ENCODE measurements at regions not wholly inside any gene's neighbourhood (a gene's known extent, or its start where the extent isn't known, plus 50 kb on each side); places are given as distances from the start of the nearest gene placed in this dataset.

DNA sequence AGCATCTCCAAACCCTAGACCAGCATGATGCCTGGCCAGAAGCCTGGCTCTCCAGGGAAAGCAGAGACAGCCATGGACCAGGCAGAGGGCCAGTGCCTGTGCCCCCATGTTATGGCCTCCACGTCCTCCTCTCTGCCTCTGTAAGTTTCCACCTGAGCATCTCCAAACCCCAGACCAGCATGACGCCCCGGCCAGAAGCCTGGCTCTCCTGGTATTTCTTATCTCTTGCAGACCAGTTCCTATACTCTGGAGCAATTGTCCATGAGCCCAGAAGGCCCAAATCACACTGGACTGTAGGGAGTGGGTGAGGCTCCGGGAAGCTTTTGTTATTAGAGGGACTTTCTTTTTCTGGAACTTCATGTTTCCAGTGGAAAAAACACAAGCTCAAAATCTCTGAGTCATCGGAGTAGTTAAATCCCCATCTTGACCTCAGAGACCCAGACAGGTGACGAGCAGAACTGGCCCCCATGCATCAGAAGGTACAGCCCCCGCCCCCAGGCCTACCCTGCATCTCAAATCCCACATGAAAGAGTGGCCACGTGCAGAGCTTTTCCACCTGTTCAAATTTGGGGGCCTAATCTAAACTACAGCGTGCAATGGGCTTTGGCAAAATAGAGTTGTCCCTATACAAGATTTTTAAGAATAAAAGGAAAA, 110.2 kb upstream of the FOXQ1 start:
- no peaks in the 10 kb centered on the region for H3K27me3 ChIP-seq (replicated peaks)
- no peak for DNase-seq (ENCODE audit: low read depth in 1 of 2, low spot score in 2 of 2)
- no peaks in the 10 kb centered on the region for H3K9me3 ChIP-seq (replicated peaks)
- peak overlapping the region; percentile 79 for H3K27ac ChIP-seq
- no peak overlapping the region for H3K4me3 ChIP-seq
- no peaks in the 10 kb centered on the region for H3K36me3 ChIP-seq
- H3K4me1 ChIP-seq (replicated peaks), result peaks cover 34% of the 10 kb centered on the region

DNA sequence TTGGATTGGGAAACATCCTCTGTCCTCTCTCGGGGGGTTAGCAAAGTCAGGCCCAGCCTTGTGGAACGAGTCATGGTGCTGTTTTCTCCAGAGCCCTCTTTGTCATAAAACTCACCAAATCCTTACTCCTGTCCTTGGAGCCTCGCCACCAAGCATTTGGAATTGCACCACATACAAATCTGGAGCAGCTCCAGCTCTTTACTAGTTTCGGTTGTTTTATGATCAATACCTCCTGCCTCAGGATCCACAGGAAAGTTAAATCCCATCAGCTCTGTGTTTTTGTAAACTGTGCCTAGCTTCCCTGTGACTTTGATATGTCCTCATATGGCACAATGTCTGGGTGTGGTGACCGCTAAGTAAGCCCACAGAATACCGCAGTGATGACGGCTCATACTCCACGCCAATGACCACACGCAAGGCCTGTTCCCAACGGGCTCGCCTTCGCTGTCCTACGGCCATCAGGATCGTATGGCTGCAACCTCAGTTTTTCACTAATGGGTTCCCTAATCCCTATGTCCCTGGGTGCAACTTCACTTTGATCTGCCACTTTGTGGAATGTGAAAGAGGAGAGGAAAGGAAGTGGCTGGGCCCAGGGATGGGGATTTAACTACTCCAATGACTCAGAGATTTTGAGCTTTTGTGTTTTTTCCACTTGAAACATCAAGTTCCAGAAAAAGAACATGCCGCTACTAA, 111.3 kb upstream of the FOXQ1 start:
- Histone ChIP-seq H3K27me3 (replicated peaks) (no peaks in the 10 kb centered on the region), H3K4me3 (no peak overlapping the region), H3K9me3 (replicated peaks) (no peaks in the 10 kb centered on the region), H3K27ac (peak overlapping the region; percentile 79), H3K4me1 (replicated peaks) (peaks cover 34% of the 10 kb centered on the region), H3K36me3 (no peaks in the 10 kb centered on the region)
- DNase-seq (ENCODE audit: low read depth in 1 of 2, low spot score in 2 of 2), result peak; percentile 88 to 89

GRCh38 chr6:1200081-1200408, 111.9 kb upstream of the FOXQ1 start:
- no peaks in the 10 kb centered on the region for H3K36me3 ChIP-seq
- no peak for DNase-seq (ENCODE audit: low read depth in 1 of 2, low spot score in 2 of 2)
- peak overlapping the region; percentile 79 for H3K27ac ChIP-seq
- peaks cover 34% of the 10 kb centered on the region for H3K4me1 ChIP-seq (replicated peaks)
- no peak overlapping the region for H3K4me3 ChIP-seq
- H3K9me3 ChIP-seq (replicated peaks), result no peaks in the 10 kb centered on the region
- no peaks in the 10 kb centered on the region for H3K27me3 ChIP-seq (replicated peaks)

- Histone ChIP-seq H3K27me3 (replicated peaks) (no peaks in the 10 kb centered on the region), H3K4me3 (no peak overlapping the region), H3K27ac (no peak overlapping the region), H3K4me1 (replicated peaks) (peaks cover 34% of the 10 kb centered on the region), H3K36me3 (no peaks in the 10 kb centered on the region), H3K9me3 (replicated peaks) (no peaks in the 10 kb centered on the region)
- peak in 1 of 2 experiments; percentile 9 for DNase-seq (ENCODE audit: low read depth in 1 of 2, low spot score in 2 of 2)
Measured at GRCh38 chr6:1197309-1197708, 114.6 kb upstream of the FOXQ1 start.

DNA sequence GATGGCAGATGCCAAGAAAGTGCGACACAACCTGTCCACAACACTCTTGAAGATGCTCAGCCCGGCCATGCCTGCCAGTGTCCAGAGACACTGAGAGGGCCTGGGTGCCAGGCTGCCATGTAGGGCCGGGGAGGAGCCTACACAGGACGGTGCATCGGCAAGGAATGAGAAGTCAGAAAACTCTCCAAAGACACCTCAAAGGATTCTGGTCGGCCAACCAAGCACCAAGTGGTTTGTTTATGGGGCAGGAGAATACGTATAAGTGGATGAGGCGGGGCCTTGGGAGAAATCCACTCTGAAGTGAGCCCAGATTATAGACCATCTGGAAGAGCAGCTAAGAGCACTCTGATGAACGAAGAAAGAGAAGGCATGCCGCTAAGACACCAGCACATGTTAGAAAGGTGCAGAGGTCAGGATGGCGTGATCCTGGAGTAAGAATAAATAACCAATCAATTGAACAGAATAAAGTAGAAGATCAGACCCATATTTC, 120.7 kb upstream of the FOXQ1 start:
- H3K27ac ChIP-seq, result no peak overlapping the region

DNA sequence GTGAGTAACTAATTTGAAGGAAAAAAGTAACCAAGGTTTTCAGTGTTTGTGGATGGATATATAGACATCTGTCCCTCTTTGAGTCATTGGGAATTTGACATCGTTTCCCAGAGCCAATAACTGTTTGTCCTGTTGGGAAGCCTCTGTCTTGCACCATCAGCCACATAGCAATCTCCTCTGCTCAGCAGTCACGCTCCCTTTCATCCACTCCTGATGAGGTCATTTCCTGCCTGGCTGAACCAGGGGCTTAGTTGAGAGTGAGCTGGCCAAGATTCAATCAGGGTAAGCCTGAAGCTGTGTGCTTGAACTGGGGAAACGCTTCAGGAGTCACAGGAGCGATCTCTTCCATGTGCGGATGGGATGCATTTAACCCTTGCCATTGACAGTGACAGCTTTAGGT, 121.5 kb upstream of the FOXQ1 start:
- Histone ChIP-seq H3K27ac (peak overlapping the region; percentile 39), H3K27me3 (replicated peaks) (no peaks in the 10 kb centered on the region), H3K36me3 (no peaks in the 10 kb centered on the region), H3K4me3 (no peak overlapping the region), H3K4me1 (replicated peaks) (peaks cover 15% of the 10 kb centered on the region), H3K9me3 (replicated peaks) (no peaks in the 10 kb centered on the region)
- DNase-seq (ENCODE audit: low read depth in 1 of 2, low spot score in 2 of 2), result peak; percentile 76 to 84

More for the DNA sequence above, 120.7 kb upstream of the FOXQ1 start:
- Histone ChIP-seq H3K27me3 (replicated peaks) (no peaks in the 10 kb centered on the region), H3K4me1 (replicated peaks) (peaks cover 15% of the 10 kb centered on the region), H3K9me3 (replicated peaks) (no peaks in the 10 kb centered on the region), H3K36me3 (no peaks in the 10 kb centered on the region), H3K4me3 (no peak overlapping the region)
- DNase-seq (ENCODE audit: low read depth in 1 of 2, low spot score in 2 of 2), result no peak

- Histone ChIP-seq H3K27ac (no peak overlapping the region), H3K9me3 (replicated peaks) (no peaks in the 10 kb centered on the region), H3K4me3 (no peak overlapping the region), H3K36me3 (no peaks in the 10 kb centered on the region), H3K27me3 (replicated peaks) (no peaks in the 10 kb centered on the region), H3K4me1 (replicated peaks) (peaks cover 15% of the 10 kb centered on the region)
- no peak for DNase-seq (ENCODE audit: low read depth in 1 of 2, low spot score in 2 of 2)
Measured at GRCh38 chr6:1188199-1188598, 123.7 kb upstream of the FOXQ1 start.

DNA sequence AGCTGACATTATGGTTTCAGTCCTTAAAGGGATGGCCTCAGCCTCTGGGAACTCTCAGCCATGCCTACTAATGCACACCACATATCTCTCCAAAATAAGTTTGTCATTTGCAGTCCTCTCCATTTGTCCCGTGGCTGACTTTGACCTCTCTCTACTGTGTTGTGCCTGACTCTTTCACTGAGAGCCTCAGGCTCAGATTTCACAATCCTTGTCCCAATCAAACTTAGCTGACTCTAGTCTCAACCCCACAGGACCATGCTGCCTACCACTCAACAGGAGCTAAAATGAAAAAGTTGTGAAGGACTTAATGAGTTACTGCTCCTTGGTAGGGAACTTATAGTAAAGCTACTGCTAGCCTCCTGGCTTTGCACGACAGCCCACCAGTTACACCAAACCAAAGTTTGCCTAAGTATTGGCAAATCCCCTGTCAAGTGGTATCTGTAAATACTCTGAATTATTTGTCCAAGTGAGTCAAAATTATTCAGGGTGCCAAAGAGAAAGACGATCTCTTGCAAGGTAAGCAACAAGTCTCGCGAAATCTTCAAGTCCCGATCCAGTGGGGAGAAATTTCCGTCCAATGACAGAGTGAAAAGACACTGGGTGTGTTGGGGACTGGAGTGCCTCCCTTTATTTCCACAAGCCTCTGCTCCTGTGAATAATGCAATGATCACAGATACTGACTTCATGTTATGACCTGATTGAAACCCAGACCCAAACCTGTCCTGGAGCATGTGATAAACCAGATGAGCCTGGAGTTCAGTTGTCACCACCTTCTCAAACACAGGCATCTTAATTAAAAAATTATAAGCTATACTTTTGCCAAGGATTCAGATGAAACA, 124.4 kb upstream of the FOXQ1 start:
- Histone ChIP-seq H3K27ac (no peak overlapping the region), H3K36me3 (no peaks in the 10 kb centered on the region), H3K27me3 (replicated peaks) (no peaks in the 10 kb centered on the region), H3K4me1 (replicated peaks) (peaks cover 15% of the 10 kb centered on the region), H3K9me3 (replicated peaks) (no peaks in the 10 kb centered on the region), H3K4me3 (no peak overlapping the region)
- DNase-seq (ENCODE audit: low read depth in 1 of 2, low spot score in 2 of 2), result no peak

- no peaks in the 10 kb centered on the region for H3K9me3 ChIP-seq (replicated peaks)
- H3K36me3 ChIP-seq, result no peaks in the 10 kb centered on the region
- H3K27ac ChIP-seq, result no peak overlapping the region
- no peak overlapping the region for H3K4me3 ChIP-seq
- DNase-seq (ENCODE audit: low read depth in 1 of 2, low spot score in 2 of 2), result no peak
- no peaks in the 10 kb centered on the region for H3K4me1 ChIP-seq (replicated peaks)
- no peaks in the 10 kb centered on the region for H3K27me3 ChIP-seq (replicated peaks)
Measured at GRCh38 chr6:1184318-1184717, 127.6 kb upstream of the FOXQ1 start.

DNA sequence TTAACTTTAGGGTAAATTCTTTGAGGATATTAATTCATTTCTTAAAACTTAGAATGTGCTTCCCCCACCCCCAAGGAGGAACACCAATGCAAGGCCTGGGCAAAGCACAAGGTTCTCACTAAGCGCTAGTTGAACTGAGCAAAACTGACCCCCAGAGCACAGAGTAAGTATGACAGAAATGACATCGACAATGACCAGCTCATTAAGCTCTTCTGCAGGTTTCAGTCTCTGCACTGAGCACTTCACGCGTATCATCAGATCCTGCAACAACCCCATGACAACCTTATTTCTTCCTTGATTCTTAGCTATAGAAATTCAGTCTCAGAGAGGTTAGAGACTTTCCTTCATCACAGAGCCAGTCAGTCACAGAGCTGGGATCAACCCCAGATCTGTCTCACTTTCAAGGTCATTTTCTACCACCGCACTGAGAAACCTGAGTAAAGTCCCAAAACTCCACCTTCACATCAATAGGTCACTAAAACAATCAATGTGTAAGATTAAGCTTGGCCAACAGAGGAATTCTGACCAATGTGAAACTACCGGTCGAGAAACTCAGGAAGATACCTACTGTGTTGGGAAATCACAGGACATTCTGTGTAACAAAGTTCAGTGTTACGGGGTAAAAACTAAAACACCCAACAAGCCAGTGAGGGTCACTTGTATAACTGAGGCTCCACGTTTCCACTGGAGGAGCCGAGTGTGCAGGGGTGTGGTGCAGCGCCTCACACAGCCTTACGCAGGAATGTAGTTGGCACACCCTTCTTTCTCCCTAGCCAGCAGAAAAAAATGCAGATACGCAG, 129.0 kb upstream of the FOXQ1 start:
- Histone ChIP-seq H3K27ac (no peak overlapping the region), H3K36me3 (no peaks in the 10 kb centered on the region), H3K4me1 (replicated peaks) (no peaks in the 10 kb centered on the region), H3K4me3 (no peak overlapping the region), H3K27me3 (replicated peaks) (no peaks in the 10 kb centered on the region), H3K9me3 (replicated peaks) (no peaks in the 10 kb centered on the region)
- no peak for DNase-seq (ENCODE audit: low read depth in 1 of 2, low spot score in 2 of 2)

- Histone ChIP-seq H3K4me3 (no peak overlapping the region), H3K4me1 (replicated peaks) (no peaks in the 10 kb centered on the region), H3K9me3 (replicated peaks) (no peaks in the 10 kb centered on the region), H3K27me3 (replicated peaks) (no peaks in the 10 kb centered on the region), H3K36me3 (no peaks in the 10 kb centered on the region), H3K27ac (no peak overlapping the region)
- DNase-seq (ENCODE audit: low read depth in 1 of 2, low spot score in 2 of 2), result no peak
Measured at GRCh38 chr6:1181939-1182605, 129.8 kb upstream of the FOXQ1 start.

DNA sequence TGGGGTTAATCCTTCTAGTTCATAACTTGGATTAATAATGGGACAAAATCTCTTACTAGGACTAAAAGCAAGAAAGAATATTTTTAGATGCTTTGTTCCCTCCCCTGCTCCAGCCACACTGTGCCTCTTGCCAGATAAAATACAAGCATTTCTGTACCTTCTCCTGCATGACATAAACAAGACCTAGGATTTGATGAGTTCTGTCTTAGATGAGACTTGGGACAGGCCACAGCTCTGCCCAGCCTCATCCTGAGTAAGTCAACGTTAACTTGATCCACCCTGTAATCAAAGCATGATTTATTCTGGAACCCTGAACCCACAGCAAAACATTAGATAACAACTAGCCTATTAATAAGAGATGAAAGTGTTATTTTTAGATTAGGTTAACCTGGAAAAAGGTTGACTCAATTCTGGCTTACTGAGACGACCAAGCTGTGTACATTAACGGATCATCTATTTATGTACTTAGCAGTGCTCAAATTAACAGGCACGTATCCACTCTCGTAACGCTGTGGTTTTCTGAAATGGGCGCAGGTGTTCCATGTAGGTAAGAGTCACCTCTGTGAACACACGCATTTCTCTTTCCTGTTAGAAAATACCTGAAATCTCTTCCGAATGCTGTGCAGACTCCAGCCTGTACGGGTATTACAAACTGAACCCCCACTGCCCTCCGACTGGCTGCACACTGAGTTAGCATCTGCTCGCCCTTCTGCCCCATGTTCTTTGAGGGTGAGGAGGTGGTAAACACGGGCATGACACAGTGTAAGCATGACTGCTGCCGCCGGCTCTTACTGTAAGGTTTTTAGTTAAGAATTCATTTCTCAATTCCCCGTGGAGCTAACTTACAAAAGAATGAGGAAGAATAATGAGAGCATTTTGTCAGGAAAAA, 132.1 kb upstream of the FOXQ1 start:
- no peaks in the 10 kb centered on the region for H3K4me1 ChIP-seq (replicated peaks)
- no peak for DNase-seq (ENCODE audit: low read depth in 1 of 2, low spot score in 2 of 2)
- H3K9me3 ChIP-seq (replicated peaks), result no peaks in the 10 kb centered on the region
- no peak overlapping the region for H3K4me3 ChIP-seq
- H3K36me3 ChIP-seq, result no peaks in the 10 kb centered on the region
- H3K27me3 ChIP-seq (replicated peaks), result no peaks in the 10 kb centered on the region
- H3K27ac ChIP-seq, result no peak overlapping the region

Measured in SJSA1 (cell line).